GM19452 (cell line): ENCODE measurements at regions not wholly inside any gene's neighbourhood (a gene's known extent, or its start where the extent isn't known, plus 50 kb on each side); places are given as distances from the start of the nearest gene placed in this dataset.
"Not testable (repeated sequence)": the region's sequence is repeated elsewhere in the genome, so short reads cannot be mapped to it uniquely, and the experiment has no call there.

Experiments
- ATAC-seq: cut with Tn5 transposase; IDR thresholded peaks from one replicate; pipeline ENCODE4 v1.9.1; 2021; ENCODE audit not compliant: unreplicated experiment

- no peak for ATAC-seq
Measured at GRCh38 chr11:127795326-127795725, 792.0 kb downstream of the ETS1 start.

DNA sequence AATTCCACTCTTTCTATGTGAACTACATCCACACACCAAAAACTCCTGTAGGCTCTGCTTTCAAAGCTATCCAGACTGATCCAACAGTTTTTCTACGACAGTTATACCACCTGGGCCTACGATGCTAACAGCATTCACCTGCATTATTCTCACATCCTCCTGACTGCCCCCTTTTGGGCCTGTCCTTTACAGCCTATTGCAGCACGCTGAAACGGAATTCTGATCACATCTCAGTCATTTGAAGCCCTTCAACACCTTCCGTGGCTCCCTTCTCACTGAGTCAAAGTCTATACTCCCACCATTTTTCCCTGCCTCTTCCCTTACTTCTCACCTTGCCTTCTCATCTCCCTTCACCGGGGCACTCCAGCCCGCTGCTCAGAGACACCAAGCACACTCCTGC is 791.3 kb upstream of the KIRREL3 start:
- no peak for ATAC-seq

GRCh38 chr11:127790592-127790991 is 790.0 kb upstream of the KIRREL3 start:
- no peak for ATAC-seq

DNA sequence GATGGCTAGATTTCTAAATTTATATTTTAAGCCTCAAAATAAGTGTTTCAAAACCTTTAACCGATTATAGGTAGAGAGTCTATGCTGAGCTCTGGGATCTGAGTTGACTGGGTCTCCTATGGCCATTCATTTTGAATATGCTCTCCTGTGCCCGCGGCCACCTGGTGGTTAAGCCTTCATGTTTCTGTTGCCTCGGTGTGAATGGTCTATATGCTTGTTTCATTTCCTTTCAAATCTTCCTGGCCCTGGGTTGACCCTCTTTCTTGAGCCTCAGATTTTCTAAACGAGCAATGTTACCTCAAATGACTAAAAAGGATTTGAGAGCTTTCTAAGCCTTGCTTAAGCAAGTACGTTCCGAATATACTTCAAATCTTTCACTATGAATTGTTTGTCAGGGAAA is 789.4 kb upstream of the KIRREL3 start:
- ATAC-seq = no peak

DNA sequence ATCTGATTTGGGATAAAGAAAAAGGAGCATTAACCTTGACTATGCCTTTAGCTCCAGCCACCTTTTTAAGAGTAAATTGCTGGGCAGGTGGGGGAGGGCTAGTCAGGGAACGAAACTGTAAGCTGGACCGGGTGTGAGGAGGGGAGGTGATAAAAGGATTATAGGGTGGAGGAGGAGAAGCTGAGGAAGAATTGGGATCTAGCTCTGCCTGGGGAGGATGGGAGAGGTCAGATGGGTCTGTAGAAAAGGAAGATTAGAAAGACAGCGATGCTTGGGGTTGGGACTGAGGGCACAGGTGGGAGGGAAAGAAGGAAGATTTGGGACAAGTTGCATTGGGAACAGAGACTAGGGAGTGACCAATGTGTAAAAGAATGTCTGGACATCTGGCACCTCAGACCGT is 772.4 kb upstream of the KIRREL3 start:
- ATAC-seq = not testable (repeated sequence)

GRCh38 chr11:127768931-127769330 is 768.4 kb upstream of the KIRREL3 start:
- ATAC-seq = not testable (repeated sequence)

DNA sequence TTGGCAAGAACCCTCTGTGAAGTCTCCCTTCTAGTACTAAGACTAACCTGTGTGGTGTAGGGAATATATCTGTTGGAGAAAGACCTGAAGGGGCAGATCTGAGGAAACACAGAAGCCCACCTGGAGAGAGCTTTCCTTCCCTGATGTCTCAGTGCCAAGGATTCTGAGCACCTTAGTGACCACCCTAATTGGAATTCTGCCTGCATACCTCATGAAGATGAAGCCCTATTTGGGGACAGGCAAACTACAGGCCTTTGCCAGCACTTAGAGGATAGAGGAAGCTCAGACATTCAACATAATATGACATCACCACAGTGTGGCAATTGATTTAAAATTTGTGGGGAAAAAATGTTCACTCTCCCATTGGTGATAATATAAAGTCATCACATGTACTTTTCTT is 766.2 kb upstream of the KIRREL3 start:
- no peak for ATAC-seq

GRCh38 chr11:127738771-127739286 is 738.3 kb upstream of the KIRREL3 start:
- no peak for ATAC-seq

DNA sequence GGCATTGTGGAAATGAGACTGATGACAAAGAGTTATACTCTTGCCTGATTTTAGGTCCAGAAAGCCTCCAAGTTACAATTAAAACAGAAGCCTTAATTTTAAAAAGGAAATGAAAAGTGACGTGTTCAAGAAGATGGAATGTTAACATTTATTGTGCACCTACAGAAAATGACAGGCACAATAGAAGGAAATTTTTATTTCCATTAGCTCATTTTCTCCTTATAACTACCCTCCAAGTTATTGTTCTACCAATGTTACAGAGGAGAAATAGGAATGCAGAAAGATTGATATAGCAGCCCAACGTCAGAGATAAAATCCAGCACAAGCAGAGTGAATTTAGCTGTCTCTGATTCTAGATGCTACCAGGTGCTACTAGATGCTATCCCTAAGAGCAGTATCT is 736.9 kb upstream of the KIRREL3 start:
- no peak for ATAC-seq

DNA sequence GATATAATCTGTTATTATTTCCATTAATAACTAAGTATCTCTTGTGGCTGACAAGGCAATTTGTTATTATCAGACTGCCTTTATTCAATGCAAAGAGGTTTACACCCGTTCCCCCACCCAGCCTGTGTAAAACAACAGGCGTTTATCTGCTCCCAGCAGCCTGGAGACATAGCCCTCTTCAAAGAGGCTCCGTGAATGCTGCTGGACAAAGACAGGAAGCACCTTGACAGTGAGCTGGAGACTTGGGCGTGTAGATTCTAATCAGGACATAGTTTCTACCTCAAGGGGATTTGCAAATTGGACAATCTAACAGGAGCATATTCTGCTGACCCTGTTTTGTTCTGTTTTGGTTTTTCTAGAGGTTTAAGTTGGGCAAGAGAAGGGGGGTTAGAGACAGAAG is 733.0 kb upstream of the KIRREL3 start:
- ATAC-seq = no peak

DNA sequence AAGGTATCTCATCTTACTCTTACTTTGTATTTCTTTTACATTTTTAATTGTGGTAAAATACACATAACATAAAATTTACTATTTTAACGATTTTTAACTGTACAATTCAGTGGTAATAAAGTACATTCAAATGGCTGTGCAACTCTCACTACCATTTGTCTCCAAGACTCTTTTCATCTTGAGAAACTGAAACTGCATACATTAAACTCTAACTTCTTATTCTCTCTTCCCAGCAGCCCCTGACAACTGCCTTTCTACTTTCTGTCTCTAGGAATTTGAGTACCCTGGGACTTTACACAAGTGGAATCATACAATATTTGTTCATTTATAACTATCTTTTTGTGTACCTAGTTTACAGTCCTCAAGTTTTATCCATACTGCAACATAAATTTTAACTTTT is 725.8 kb upstream of the KIRREL3 start:
- no peak for ATAC-seq

- no peak for ATAC-seq
Measured at GRCh38 chr11:127723714-127724113, 723.1 kb upstream of the KIRREL3 start.

DNA sequence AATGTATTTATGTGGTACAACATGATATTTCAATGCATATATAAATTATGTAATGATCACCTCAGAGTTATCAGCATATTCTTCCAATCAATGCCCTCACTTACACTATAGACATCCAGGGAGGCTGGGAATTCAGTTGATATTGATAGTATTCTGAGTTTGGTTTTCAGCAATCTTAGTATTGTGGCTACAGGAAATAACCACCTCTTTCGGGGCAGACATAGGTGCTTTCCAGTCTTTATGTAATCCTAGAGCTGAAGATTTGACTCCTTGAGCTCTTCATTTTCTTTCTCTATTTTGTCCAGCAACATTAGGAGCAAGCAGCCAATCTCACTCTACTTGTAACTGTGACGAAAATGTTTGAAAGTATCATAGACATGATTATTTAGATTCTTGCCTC is 712.7 kb upstream of the KIRREL3 start:
- no peak for ATAC-seq

- ATAC-seq = no peak
Measured at GRCh38 chr11:127711748-127712147, 711.2 kb upstream of the KIRREL3 start.

DNA sequence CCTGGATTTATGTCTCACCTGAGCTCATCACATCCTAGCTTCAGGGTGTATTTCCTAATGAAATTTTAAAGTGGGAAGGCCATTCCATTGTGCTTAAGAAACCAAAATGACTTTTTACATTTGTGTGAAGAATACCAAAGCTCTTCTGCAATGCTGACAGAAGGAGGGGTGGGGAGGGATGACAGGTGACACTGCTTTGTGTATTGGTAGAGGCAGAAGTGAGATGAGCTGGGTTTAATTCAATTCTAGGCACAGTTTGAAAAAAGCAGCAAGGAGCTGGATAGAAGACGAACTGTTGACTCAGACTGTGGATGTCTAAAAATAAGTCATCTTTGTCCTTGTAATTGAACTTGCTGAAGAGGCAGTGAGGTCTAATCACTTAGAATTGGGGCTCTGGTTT is 710.3 kb upstream of the KIRREL3 start:
- no peak for ATAC-seq

- no peak for ATAC-seq
Measured at GRCh38 chr11:127709960-127710359, 709.4 kb upstream of the KIRREL3 start.

GRCh38 chr11:127693686-127694085 is 693.1 kb upstream of the KIRREL3 start:
- no peak for ATAC-seq

- no peak for ATAC-seq
Measured at GRCh38 chr11:127683321-127683720, 682.8 kb upstream of the KIRREL3 start.

DNA sequence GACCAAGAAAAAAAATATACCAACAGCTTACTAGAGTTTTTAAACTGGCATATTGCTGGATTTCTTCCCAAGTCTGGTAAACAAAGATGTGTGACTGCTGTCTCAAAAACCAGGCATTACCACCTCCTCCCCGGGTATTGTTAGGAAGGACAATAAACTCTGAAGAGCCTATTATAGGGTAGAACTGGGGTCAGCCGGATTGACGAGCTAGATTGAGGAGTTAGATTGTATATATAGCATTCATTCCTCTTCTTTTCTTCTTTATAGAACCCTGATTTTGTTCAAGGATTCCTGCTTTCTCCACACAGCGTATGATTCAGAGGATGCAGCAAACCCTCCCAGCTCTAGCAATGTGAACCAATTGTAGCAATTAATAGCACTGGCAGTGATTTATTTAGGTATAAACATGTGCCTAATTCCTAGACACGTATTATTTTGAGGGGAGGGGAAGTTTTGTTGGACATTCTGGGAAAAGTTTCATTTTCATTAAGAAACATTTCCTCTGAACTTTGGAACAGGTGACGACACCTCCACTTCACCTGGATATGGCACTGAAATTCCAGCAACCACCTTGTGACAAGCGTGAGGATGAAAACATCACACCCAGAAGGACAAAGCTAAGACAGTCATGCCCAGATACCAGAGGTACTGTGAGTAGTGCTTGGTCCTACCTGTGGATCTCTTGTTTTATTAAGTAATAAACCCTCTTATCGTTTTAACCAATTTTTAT is 679.4 kb upstream of the KIRREL3 start:
- no peak for ATAC-seq

DNA sequence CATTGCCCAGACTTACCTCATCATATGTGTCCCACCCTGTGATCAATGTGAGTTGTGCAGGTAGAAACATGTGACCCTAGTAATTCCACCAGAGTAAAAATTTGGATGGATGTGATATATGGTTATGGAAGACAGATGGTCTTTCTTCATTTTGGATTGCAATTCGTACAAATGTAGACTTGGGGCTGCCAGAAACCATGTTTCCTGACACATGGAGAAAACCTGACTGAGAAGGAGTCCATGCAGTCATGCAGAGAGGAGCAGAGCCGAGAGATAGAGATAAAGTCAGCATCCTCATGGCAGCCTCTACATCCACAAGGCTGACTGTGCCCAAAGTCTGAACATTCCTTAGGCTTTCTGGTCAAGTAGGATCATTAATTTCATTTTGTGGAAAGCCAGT is 678.1 kb upstream of the KIRREL3 start:
- ATAC-seq = no peak

DNA sequence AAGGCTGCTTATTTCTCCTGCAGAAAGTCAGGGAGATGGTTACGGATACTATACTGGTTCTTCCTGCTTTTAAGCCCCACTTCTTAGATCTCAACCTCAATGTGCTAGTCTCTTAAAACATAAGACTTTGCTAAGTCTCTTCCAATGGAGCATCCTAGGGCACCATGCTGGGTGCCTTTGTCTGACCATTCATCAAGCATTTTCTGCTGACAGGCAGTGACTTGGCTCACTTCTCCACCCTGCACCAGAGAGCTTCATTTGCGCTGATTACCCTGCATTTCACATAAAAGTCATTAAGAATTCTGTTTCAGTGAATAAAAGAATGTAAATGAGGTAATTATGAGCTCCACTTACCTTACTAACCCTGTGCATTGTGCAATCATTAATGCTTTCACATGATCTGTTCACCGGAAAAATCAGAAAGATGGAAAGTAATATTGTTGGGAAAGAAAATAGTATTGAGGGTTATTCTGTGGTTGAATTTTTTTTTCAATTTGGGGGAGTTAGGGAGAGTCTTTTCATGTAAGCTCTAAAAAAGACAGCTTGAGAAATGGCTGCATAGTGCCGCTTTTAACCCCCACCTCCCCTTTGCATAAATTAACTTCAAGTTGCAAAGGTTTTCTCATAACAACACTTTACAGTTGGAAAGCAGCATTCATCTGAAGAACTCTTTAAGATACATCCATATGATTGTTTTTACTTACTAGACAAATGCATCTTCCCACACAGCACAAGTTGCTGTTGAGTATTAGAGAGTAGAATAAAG is 677.3 kb upstream of the KIRREL3 start:
- no peak for ATAC-seq

DNA sequence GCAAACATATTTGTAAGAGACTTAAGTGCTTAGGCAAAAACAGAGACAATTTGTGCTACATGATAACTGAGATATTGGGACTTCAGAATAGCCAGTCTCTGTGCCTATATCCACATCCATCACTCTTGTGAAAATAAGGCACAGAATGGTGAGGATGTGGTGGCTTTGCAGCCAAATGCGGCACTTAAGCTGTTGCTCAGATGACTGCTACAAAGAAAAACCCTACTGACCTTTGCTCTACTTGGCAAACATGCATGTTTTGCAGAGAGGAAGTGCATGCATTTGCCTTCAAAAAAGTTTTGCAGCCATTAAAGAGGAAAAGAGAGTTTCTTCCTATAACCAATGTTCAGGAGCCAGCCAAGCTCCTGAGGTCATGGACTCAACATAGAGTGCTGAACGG is 675.0 kb upstream of the KIRREL3 start:
- ATAC-seq = no peak
